GM12864 (cell line): ENCODE measurements at regions not wholly inside any gene's neighbourhood (a gene's known extent, or its start where the extent isn't known, plus 50 kb on each side); places are given as distances from the start of the nearest gene placed in this dataset.

Experiments used
- DNase-seq: peaks from one replicate; pipeline ENCODE4 v3.0.0-alpha.2; 2011; ENCODE audit warnings: low read depth
- H3K4me3 ChIP-seq: 2 replicates; pipeline ENCODE4 v1.5.1; 2011; ENCODE audit warnings: mild to moderate bottlenecking, low read depth, low read length, control low read depth
- TF ChIP-seq, protein P1 (sequence below): IDR thresholded peaks from 2 replicates; pipeline ENCODE4 v1.5.1; 2011; ENCODE audit warnings: low read depth, mild to moderate bottlenecking, moderate library complexity, low read length, control low read depth, inconsistent platforms; ENCODE audit errors: missing control alignments

DNA sequence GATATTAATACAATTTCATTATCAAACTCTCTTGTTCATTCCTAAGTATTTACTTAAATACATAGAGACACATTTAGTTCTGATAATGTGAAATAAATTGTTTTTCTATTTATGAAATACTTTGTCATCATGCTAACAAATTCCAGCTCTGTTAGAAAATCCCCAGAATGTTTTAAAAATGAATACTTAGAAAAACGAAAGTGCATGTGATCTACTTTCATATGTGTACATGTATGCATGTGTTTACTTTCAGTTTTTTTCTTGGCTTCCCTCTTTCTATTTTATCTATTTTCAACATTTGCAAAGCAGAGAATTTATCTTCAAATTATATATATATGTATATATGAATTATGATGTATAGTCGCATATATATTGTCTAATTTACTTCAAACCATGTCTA, 1110.0 kb upstream of the PCDH20 start:
- TF ChIP-seq, protein P1, sequence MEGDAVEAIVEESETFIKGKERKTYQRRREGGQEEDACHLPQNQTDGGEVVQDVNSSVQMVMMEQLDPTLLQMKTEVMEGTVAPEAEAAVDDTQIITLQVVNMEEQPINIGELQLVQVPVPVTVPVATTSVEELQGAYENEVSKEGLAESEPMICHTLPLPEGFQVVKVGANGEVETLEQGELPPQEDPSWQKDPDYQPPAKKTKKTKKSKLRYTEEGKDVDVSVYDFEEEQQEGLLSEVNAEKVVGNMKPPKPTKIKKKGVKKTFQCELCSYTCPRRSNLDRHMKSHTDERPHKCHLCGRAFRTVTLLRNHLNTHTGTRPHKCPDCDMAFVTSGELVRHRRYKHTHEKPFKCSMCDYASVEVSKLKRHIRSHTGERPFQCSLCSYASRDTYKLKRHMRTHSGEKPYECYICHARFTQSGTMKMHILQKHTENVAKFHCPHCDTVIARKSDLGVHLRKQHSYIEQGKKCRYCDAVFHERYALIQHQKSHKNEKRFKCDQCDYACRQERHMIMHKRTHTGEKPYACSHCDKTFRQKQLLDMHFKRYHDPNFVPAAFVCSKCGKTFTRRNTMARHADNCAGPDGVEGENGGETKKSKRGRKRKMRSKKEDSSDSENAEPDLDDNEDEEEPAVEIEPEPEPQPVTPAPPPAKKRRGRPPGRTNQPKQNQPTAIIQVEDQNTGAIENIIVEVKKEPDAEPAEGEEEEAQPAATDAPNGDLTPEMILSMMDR: no peak
- DNase-seq: no peak
- no peak overlapping the region for H3K4me3 ChIP-seq

DNA sequence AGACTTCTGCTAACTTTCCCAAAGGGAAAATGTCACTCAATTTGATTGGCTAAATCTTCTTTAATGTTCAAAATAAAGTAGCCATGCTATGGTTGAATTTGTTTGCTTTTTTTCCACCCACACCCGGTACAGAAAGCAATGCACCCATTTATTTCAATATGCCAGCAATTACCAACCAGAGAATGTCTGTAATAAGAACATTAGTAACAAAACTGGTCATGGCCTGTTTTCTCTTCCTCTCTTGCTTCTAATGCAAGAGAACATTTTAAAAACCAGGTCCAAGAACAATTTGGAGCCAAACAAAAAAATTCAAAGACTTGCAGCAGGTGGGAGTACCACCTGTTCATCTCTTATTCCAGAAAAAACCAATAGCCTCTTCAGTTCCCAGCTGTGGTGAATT, 1108.8 kb upstream of the PCDH20 start:
- H3K4me3 ChIP-seq: no peak overlapping the region
- TF ChIP-seq, protein P1: no peak
- DNase-seq: no peak

DNA sequence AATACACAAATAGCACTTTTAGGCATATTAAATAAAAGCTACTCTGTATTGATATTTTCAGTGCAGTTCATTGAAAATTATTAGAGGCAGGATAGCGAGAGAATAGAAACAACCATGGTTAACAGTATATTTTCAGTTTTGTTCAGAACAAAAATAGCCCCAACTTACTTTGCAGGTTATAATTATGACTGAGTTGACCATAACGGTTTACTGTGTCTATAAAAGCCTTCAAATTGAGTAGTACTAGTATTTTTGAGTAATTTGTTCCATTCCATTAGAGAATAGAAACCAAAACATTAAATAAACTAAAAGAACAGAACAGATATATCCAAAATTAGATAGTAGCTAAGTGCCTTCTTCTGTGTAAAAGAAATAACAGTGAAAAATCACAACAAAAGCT, 1108.4 kb upstream of the PCDH20 start:
- no peak overlapping the region for H3K4me3 ChIP-seq
- TF ChIP-seq, protein P1: no peak
- DNase-seq: no peak

DNA sequence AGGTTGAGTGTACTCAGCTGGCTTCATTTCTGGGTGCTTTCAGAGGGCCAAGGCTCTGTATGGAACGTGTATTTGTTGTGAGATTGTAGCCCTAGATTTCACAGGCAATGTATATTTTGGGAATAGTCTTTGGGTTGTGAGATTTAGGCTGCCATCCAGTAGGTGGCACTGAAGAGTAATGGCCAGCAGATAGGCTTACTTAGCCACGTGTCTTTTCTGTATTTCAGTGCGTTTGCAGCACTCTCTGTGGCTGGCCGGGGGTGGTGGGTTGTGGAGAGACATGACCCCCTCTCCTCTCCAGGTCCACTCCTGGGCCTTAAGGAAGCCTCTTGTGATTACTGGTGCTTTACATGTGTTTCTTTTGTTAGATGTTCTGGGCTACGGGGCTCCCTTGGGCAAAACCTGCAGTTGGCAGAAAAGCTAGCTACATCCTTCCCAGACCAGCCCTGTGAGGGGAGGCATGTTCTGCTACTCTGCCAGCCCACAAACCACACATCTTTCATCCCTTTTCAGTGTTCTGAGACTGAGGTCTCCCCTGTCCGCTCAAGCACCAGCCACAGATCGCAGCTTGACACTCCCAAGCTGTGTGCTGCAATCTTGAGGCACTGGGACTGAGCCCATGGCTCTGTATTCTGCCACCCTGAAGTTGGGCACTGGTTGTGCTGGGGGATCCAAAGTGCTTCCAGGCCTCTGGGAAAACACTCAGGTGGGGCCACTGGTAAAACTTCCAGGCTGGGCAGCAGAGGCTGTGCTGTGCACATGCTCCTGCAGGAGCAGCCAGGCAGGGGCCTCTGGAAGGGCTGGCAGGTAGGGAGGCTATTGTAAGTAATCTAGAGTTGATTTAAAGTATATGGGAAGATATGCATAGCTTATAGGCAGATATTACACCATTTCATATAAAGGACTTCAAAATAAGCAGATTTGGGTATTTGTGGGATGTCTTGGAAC, 1096.8 kb upstream of the PCDH20 start:
- peak; percentile 39 for DNase-seq
- no peak overlapping the region for H3K4me3 ChIP-seq
- TF ChIP-seq, protein P1: peak; percentile 79

DNA sequence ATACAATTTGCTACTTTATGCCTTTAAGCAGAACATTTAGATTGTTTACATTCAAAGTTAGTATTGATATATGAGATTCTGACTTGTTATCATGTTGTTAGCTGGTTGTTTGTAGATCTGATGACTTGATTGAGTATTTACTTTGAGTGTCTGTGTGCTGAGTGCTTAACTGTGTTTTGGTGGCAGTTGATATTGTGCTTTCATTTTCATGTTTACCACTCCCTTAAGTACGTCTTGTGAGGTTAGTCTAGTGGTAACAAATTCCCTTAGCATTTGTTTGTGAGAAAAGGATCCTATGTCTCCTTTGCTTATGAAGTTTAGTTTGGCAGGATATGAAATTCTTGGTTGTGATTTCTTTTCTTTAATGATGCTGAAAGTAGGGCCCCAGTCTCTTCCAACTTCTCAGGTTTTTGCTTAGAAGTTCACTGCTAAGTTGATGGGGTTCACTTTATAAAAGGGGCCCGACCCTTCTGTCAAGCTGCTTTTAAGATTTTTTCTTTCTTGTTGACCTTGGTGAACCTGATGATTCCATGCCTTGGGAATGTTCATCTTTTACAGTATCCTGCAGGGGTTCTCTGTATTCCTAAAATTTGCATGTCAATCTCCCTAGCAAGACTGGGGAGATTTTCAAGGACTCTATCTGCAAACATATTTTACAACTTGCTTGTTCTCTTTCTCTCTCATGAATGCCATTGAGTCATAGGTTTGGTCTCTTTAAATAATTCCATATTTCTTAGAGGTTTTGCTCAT, 1095.4 kb upstream of the PCDH20 start:
- DNase-seq: no peak
- TF ChIP-seq, protein P1: no peak
- H3K4me3 ChIP-seq: no peak overlapping the region

DNA sequence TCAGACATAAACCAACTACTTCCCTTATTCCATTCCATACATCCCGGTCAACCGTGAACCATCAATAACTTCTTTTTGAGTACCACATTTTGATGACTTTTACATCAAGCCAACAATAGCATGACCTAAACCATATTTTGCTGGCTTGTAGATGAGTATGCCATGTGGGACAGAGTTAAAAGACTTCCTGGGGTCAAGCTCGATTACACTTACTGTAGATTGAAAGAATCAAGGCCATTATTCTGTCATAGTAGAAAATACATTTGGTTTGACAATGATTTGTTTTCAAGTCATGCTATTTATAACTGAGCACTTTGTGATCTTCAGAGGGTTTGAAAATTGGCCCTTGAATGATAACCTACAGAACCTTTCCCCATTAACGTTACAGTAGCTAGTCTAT, 1086.9 kb upstream of the PCDH20 start:
- TF ChIP-seq, protein P1: no peak

More for the DNA sequence above, 1086.9 kb upstream of the PCDH20 start:
- DNase-seq: no peak
- H3K4me3 ChIP-seq: no peak overlapping the region
